22Rv1 (cell line): ENCODE measurements at regions not wholly inside any gene's neighbourhood (a gene's known extent, or its start where the extent isn't known, plus 50 kb on each side); places are given as distances from the start of the nearest gene placed in this dataset.

Experiments used
- H3K27ac ChIP-seq: fragments of 450-650 bp; 2 replicates; pipeline ENCODE4 v1.5.1; 2017
- ZFX ChIP-seq: fragments of 450-650 bp; IDR thresholded peaks from 2 replicates; pipeline ENCODE4 v1.6.1; 2017; ENCODE audit warnings: antibody characterized with exemption, borderline replicate concordance
- TF ChIP-seq, protein P1 (sequence below): fragments of 450-650 bp; IDR thresholded peaks from 2 replicates; pipeline ENCODE4 v1.5.1; 2017; ENCODE audit warnings: mild to moderate bottlenecking

DNA sequence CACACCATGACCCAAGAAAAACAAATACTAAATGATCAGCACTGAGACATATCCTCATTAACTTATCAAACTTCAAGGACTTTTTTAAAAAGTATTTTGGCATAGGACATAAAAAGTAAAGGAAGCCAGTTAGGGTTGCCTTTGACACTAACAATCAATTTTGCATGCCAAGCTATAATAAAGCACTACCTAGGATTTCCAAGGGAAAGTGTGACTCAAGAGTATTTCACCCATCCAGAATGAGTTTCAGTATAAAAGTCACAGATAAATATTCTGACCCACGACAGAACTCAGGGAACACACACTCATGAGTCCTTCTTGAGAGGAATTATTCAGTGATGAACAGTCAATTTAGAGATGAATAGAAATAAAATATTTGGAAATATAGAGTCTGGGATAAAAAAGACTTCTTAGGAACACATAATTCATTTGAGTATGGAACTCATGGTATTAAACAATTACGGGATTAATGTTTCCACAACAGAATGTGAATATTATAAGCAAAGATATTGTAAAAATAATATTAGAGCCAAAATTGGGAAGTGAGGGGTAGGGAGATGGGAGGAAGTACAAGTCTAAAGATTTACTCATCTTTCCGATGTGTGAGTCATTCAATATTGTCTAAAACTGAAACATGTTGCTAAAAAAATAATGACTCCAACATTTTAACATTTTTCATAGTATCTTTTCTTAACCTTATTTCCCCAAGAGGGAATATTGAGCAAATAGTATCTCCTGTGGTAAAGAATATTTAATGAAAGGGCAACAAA, 143.5 kb upstream of the LNX1 start:
- TF ChIP-seq, protein P1, sequence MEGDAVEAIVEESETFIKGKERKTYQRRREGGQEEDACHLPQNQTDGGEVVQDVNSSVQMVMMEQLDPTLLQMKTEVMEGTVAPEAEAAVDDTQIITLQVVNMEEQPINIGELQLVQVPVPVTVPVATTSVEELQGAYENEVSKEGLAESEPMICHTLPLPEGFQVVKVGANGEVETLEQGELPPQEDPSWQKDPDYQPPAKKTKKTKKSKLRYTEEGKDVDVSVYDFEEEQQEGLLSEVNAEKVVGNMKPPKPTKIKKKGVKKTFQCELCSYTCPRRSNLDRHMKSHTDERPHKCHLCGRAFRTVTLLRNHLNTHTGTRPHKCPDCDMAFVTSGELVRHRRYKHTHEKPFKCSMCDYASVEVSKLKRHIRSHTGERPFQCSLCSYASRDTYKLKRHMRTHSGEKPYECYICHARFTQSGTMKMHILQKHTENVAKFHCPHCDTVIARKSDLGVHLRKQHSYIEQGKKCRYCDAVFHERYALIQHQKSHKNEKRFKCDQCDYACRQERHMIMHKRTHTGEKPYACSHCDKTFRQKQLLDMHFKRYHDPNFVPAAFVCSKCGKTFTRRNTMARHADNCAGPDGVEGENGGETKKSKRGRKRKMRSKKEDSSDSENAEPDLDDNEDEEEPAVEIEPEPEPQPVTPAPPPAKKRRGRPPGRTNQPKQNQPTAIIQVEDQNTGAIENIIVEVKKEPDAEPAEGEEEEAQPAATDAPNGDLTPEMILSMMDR: no peak
- no peak for TF ChIP-seq ZFX
- no peak overlapping the region for H3K27ac ChIP-seq

DNA sequence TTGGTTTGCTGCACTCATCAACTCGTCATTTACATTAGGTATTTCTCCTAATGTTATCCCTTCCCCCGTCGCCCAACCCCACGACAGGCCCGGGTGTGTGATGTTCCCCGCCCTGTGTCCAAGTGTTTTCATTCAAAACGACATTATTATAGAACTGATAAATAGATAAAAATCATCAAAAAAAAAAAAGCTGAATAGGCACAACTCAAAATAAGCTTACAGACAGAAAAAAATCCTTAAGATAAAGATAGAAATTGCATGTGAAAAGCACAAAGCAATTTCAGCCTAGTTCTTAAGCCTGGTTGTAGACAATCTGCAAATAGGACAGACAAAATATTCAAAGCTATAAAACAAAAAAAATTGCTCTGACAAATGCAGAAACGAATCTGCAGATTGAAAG, 142.9 kb upstream of the LNX1 start:
- TF ChIP-seq ZFX: no peak
- TF ChIP-seq, protein P1: no peak
- no peak overlapping the region for H3K27ac ChIP-seq

DNA sequence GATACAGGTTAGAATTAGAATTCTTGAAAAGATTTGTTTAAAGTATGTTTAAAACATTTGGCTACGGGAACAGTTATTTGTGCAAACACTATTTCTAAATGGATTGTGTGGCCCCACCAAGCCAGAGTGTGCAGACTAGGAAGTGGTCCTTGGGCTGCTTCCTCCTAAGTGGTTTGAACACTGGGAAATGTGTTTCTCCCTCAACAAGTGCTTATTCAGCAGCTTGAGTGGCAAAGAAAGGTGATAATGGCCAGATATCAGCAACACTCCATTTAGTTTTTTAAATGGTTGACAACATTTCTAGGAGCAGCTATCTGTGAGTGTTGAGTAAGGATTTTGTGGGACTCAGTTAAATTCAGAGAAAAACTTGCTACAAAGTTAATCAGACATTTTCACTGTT, 141.4 kb upstream of the LNX1 start:
- H3K27ac ChIP-seq: no peak overlapping the region
- no peak for TF ChIP-seq ZFX
- TF ChIP-seq, protein P1: no peak

DNA sequence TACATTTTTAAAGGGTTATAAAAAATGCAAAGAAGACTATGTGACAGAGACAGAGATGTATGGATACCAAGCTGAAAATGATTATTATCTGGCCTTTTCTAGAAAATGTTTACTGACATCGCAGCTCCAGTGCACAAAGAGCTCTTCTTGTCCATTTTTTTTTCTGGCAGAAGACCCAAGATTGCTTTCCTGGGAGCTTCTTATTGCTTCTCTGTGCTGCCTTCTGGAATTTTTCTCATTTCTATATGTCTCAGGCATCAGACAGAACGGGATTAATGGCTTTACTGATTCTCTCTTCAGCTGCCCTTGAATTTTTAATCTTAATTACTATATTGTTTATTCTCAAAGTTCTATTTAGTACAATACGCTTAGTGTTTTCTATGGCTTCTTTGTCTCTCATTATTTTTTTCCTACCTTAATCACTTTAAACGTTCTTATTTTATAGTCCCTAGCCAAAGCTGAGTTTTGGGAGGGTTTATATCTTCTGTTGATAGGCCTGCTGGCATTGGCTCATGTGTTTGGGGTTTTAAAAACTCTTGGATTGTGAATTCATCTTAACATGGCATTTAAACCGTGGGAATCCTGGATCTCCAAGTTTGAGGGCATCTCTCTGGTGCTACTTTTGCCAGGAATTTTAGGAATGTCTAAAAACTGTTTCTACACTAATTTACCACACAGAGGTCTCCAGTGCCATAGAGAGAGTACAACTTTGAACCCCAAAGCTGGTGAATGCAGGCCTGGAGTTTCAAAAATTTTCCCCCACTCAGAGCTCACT, 138.9 kb upstream of the LNX1 start:
- TF ChIP-seq ZFX: no peak
- TF ChIP-seq, protein P1: no peak
- no peak overlapping the region for H3K27ac ChIP-seq

DNA sequence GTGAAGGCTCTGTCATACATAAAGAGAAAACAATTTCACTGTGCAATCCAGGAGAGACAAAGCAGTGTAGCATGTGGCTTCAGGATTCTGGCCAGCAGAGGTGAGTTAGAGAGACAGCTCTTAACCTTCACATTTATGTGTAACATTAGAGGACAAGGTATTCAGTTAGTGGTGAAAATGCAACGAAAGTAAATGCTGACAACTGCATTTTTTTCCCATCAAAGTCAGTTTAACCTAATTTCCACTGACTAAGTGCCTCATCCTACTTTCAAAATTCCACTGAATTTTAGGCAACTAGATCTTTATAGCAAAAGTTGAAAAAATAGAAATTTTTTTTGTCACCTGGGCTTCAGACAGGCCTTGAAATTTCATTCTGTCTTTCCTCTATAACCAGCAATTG, 130.8 kb upstream of the LNX1 start:
- H3K27ac ChIP-seq: no peak overlapping the region
- TF ChIP-seq, protein P1: no peak
- no peak for TF ChIP-seq ZFX

DNA sequence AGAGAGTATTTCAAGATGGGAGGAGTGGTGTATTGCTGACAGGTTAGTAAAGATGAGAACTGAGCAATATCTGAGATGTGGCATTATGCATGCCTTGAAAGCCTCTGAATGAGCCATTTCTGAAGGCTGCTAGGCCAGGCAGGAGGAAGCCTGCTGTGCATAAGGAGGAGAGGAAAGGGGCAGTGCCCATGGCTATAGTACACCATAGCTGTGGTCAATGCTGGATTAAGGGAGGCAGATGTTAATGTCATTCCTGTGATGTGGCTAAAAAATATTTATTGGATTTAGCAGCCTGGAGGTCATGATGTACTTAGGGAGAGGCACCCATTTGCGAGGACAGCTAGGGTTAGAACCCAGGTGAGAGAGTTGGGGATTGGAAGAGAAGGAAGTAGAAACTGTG, 130.0 kb upstream of the LNX1 start:
- H3K27ac ChIP-seq: no peak overlapping the region
- no peak for TF ChIP-seq ZFX
- TF ChIP-seq, protein P1: no peak

DNA sequence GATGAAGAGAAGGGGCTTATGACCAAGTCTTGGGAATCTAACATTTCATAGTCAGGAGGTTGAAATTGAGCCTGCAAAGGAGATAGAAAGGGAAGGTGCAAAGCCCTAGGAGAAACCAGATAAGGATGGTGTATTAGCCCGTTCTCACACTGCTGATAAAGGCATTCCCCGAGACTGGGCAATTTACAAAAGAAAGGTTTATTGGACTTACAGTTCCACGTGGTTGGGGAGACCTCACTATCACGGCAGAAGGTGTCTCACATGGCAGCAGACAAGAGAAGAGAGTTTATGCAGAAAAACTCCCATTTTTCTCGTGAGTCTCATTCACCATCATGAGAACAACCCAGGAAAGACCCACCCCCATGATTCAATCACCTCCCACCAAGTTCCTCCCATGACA, 129.5 kb upstream of the LNX1 start:
- no peak overlapping the region for H3K27ac ChIP-seq
- no peak for TF ChIP-seq ZFX
- TF ChIP-seq, protein P1: no peak
